Activated CD4-positive, alpha-beta T cell treated with anti-CD3 and anti-CD28 coated beads, Interleukin-2, Interleukin-4, amounts not matched to agents 100 ng/mL and 50 ng/mL, durations not matched to agents 16 hours and 8 hours (primary cell): ENCODE measurements at regions not wholly inside any gene's neighbourhood (a gene's known extent, or its start where the extent isn't known, plus 50 kb on each side); places are given as distances from the start of the nearest gene placed in this dataset.

ENCODE experiments used
- DNase-seq: peaks from one replicate; pipeline ENCODE4 v3.0.0-alpha.2; 2020; ENCODE audit warnings: low spot score

- DNase-seq = no peak
These were observed 601.1 kb upstream of the PIK3C3 start for GRCh38 chr18:41353777-41354528.

GRCh38 chr18:41351430-41351829 is 603.6 kb upstream of the PIK3C3 start:
- no peak for DNase-seq

GRCh38 chr18:41347057-41347456 is 608.0 kb upstream of the PIK3C3 start:
- DNase-seq = no peak

GRCh38 chr18:41343808-41344207 is 611.2 kb upstream of the PIK3C3 start:
- DNase-seq = no peak

- DNase-seq = no peak
These were observed 616.7 kb upstream of the PIK3C3 start for GRCh38 chr18:41338341-41338740.

GRCh38 chr18:41331661-41332060 is 623.4 kb upstream of the PIK3C3 start:
- no peak for DNase-seq

GRCh38 chr18:41326311-41326710 is 628.7 kb upstream of the PIK3C3 start:
- no peak for DNase-seq

- DNase-seq = no peak
These were observed 630.1 kb upstream of the PIK3C3 start for GRCh38 chr18:41324934-41325333.

GRCh38 chr18:41324020-41324791 is 630.8 kb upstream of the PIK3C3 start:
- DNase-seq = no peak

GRCh38 chr18:41323044-41323443 is 632.0 kb upstream of the PIK3C3 start:
- no peak for DNase-seq

- no peak for DNase-seq
These were observed 634.9 kb upstream of the PIK3C3 start for GRCh38 chr18:41320100-41320499.

GRCh38 chr18:41315134-41315533 is 639.9 kb upstream of the PIK3C3 start:
- DNase-seq = no peak

- DNase-seq = no peak
These were observed 643.2 kb upstream of the PIK3C3 start for GRCh38 chr18:41311571-41312547.

- DNase-seq = no peak
These were observed 657.3 kb upstream of the PIK3C3 start for GRCh38 chr18:41297740-41298139.

GRCh38 chr18:41269294-41269693 is 685.7 kb upstream of the PIK3C3 start:
- no peak for DNase-seq

GRCh38 chr18:41268271-41268670 is 686.8 kb upstream of the PIK3C3 start:
- no peak for DNase-seq

GRCh38 chr18:41266616-41267015 is 688.4 kb upstream of the PIK3C3 start:
- no peak for DNase-seq

GRCh38 chr18:41266204-41266603 is 688.8 kb upstream of the PIK3C3 start:
- no peak for DNase-seq

GRCh38 chr18:41265047-41265446 is 690.0 kb upstream of the PIK3C3 start:
- no peak for DNase-seq

GRCh38 chr18:41263956-41264355 is 691.1 kb upstream of the PIK3C3 start:
- DNase-seq = no peak

- DNase-seq = no peak
These were observed 692.3 kb upstream of the PIK3C3 start for GRCh38 chr18:41262688-41263087.

- DNase-seq = no peak
These were observed 710.4 kb upstream of the PIK3C3 start for GRCh38 chr18:41244591-41245037.
